GM19043 (cell line): ENCODE measurements at regions not wholly inside any gene's neighbourhood (a gene's known extent, or its start where the extent isn't known, plus 50 kb on each side); places are given as distances from the start of the nearest gene placed in this dataset.
"Not testable (repeated sequence)": the region's sequence is repeated elsewhere in the genome, so short reads cannot be mapped to it uniquely, and the experiment has no call there.

Experiments used
- ATAC-seq: cut with Tn5 transposase; IDR thresholded peaks from one replicate; pipeline ENCODE4 v1.9.1; 2021; ENCODE audit warnings: low read depth; ENCODE audit not compliant: unreplicated experiment

GRCh38 chr7:17078298-17078697, 196.5 kb upstream of the AGR3 start:
- ATAC-seq = no peak

- ATAC-seq = no peak
Observed at GRCh38 chr7:17083392-17084165, 201.8 kb upstream of the AGR3 start.

GRCh38 chr7:17084166-17084475, 202.3 kb upstream of the AGR3 start:
- no peak for ATAC-seq

- ATAC-seq = no peak
Observed at GRCh38 chr7:17085186-17085585, 203.4 kb upstream of the AGR3 start.

- ATAC-seq = no peak
Observed at GRCh38 chr7:17086403-17086802, 204.6 kb upstream of the AGR3 start.

GRCh38 chr7:17090751-17091150, 207.7 kb upstream of the AHR start:
- no peak for ATAC-seq

- no peak for ATAC-seq
Observed at GRCh38 chr7:17093461-17093860, 205.0 kb upstream of the AHR start.

GRCh38 chr7:17094963-17095574, 203.4 kb upstream of the AHR start:
- no peak for ATAC-seq

GRCh38 chr7:17095931-17096330, 202.5 kb upstream of the AHR start:
- ATAC-seq = no peak

GRCh38 chr7:17097668-17098297, 200.7 kb upstream of the AHR start:
- ATAC-seq = peak; percentile 46

GRCh38 chr7:17098515-17098914, 199.9 kb upstream of the AHR start:
- no peak for ATAC-seq

- ATAC-seq = no peak
Observed at GRCh38 chr7:17099083-17099973, 199.1 kb upstream of the AHR start.

GRCh38 chr7:17099974-17100509, 198.4 kb upstream of the AHR start:
- ATAC-seq = not testable (repeated sequence)

GRCh38 chr7:17101207-17101696, 197.2 kb upstream of the AHR start:
- no peak for ATAC-seq

- ATAC-seq = no peak
Observed at GRCh38 chr7:17103170-17103569, 195.3 kb upstream of the AHR start.

- no peak for ATAC-seq
Observed at GRCh38 chr7:17103984-17104383, 194.5 kb upstream of the AHR start.

GRCh38 chr7:17104419-17104818, 194.0 kb upstream of the AHR start:
- ATAC-seq = no peak

- ATAC-seq = no peak
Observed at GRCh38 chr7:17105701-17106100, 192.8 kb upstream of the AHR start.

GRCh38 chr7:17108049-17108584, 190.3 kb upstream of the AHR start:
- ATAC-seq = no peak

- no peak for ATAC-seq
Observed at GRCh38 chr7:17109020-17109419, 189.4 kb upstream of the AHR start.
